GM19324 (cell line): ENCODE measurements at regions not wholly inside any gene's neighbourhood (a gene's known extent, or its start where the extent isn't known, plus 50 kb on each side); places are given as distances from the start of the nearest gene placed in this dataset.

ENCODE experiments used
- ATAC-seq: cut with Tn5 transposase; IDR thresholded peaks from one replicate; pipeline ENCODE4 v1.9.1; 2021; ENCODE audit warnings: mild to moderate bottlenecking, moderate library complexity; ENCODE audit not compliant: unreplicated experiment, low FRiP score

GRCh38 chr12:4138051-4138450 is 135.5 kb upstream of the CCND2 start:
- ATAC-seq = no peak

GRCh38 chr12:4137441-4137840 is 136.1 kb upstream of the CCND2 start:
- ATAC-seq = no peak

- no peak for ATAC-seq
Measured at GRCh38 chr12:4137015-4137414, 136.5 kb upstream of the CCND2 start.

GRCh38 chr12:4135919-4136605 is 137.5 kb upstream of the CCND2 start:
- ATAC-seq = peak; percentile 59

- no peak for ATAC-seq
Measured at GRCh38 chr12:4134448-4135263, 138.9 kb upstream of the CCND2 start.

- ATAC-seq = no peak
Measured at GRCh38 chr12:4133636-4134447, 139.7 kb upstream of the CCND2 start.

GRCh38 chr12:4133029-4133428 is 140.5 kb upstream of the CCND2 start:
- ATAC-seq = no peak

GRCh38 chr12:4121506-4122020 is 152.0 kb upstream of the CCND2 start:
- no peak for ATAC-seq

- no peak for ATAC-seq
Measured at GRCh38 chr12:4120316-4120917, 153.1 kb upstream of the CCND2 start.

GRCh38 chr12:4119157-4119761 is 154.3 kb upstream of the CCND2 start:
- peak; percentile 71 for ATAC-seq

- peak; percentile 18 for ATAC-seq
Measured at GRCh38 chr12:4118601-4119156, 154.9 kb upstream of the CCND2 start.

GRCh38 chr12:4118017-4118510 is 155.5 kb upstream of the CCND2 start:
- peak; percentile 35 for ATAC-seq

GRCh38 chr12:4117386-4118016 is 156.1 kb upstream of the CCND2 start:
- no peak for ATAC-seq

GRCh38 chr12:4116251-4117111 is 157.1 kb upstream of the CCND2 start:
- no peak for ATAC-seq

- no peak for ATAC-seq
Measured at GRCh38 chr12:4115570-4115969, 158.0 kb upstream of the CCND2 start.

- no peak for ATAC-seq
Measured at GRCh38 chr12:4114986-4115385, 158.6 kb upstream of the CCND2 start.

- no peak for ATAC-seq
Measured at GRCh38 chr12:4112734-4113325, 160.7 kb upstream of the CCND2 start.

- ATAC-seq = no peak
Measured at GRCh38 chr12:4112290-4112689, 161.3 kb upstream of the CCND2 start.
